ENCODE measurements at regions not wholly inside any gene's neighbourhood (a gene's known extent, or its start where the extent isn't known, plus 50 kb on each side); places are given as distances from the start of the nearest gene placed in this dataset.
"Not testable (repeated sequence)": the region's sequence is repeated elsewhere in the genome, so short reads cannot be mapped to it uniquely, and the experiment has no call there.

DNA sequence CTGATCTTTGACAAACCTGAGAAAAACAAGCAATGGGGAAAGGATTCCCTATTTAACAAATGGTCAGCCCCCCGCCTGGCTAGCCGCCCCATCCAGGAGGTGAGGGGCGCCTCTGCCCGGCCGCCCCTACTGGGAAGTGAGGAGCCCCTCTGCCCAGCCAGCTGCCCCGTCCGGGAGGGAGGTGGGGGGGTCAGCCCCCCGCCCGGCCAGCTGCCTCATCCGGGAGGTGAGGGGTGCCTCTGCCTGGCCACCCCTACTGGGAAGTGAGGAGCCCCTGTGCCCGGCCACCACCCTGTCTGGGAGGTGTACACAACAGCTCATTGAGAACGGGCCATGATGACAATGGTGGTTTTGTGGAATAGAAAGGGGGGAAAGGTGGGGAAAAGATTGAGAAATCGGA lies 717.1 kb downstream of the COL12A1 start:
- DNase-seq (ENCODE audit: low spot score), result not testable (repeated sequence)

- DNase-seq (ENCODE audit: low spot score), result no peak
These were observed 723.7 kb downstream of the COL12A1 start for GRCh38 chr6:74482180-74482579.

- no peak for DNase-seq (ENCODE audit: low spot score)
These were observed 725.3 kb downstream of the COL12A1 start for GRCh38 chr6:74480561-74480960.

GRCh38 chr6:74479960-74480359 lies 725.9 kb downstream of the COL12A1 start:
- DNase-seq (ENCODE audit: low spot score), result no peak

- DNase-seq (ENCODE audit: low spot score), result no peak
These were observed 726.4 kb downstream of the COL12A1 start for GRCh38 chr6:74479420-74479819.

DNA sequence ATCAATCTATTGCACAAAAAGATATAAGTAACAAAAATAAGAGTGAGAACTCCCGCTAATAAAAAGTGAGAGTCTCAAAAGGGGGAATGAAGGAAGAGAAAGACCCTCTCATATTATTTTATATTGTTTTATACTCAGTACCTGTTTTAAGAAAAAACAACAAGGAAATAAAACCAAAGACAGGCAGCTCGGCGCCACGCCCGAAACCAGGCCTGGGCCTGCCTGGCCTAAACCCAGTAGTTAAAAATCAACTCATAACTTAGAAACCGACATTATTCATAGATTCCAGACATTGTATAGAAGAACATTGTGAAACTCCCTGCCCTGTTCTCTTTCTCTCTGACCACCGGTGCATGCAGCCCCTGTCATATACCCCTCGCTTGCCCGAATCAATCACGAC lies 731.8 kb downstream of the COL12A1 start:
- DNase-seq (ENCODE audit: low spot score), result not testable (repeated sequence)

- DNase-seq (ENCODE audit: low spot score), result not testable (repeated sequence)
These were observed 737.3 kb downstream of the COL12A1 start for GRCh38 chr6:74468552-74468951.

- DNase-seq (ENCODE audit: low spot score), result no peak
These were observed 738.2 kb downstream of the COL12A1 start for GRCh38 chr6:74467533-74468215.

DNA sequence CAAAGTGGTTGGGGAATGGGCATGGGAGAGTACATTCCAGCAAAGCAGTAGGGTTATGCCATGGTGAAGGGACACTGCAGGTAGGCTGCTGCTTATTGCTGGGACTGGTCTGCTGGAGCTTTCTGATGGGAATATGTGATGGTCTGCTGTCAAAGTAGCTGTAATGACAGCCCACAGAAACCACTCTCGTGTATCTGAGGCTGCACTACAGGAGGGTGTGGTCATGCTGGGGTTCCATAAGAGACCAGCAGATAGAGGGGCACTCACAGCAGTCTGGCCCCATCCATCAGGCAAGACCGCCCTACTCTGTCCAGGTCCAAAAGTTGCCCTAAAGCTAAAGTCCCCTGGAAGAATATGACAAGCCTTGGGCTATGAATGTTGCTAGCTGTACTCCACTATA lies 739.3 kb downstream of the COL12A1 start:
- DNase-seq (ENCODE audit: low spot score), result no peak

- no peak for DNase-seq (ENCODE audit: low spot score)
These were observed 746.6 kb downstream of the COL12A1 start for GRCh38 chr6:74459260-74459659.

GRCh38 chr6:74458536-74458935 lies 747.3 kb downstream of the COL12A1 start:
- no peak for DNase-seq (ENCODE audit: low spot score)

DNA sequence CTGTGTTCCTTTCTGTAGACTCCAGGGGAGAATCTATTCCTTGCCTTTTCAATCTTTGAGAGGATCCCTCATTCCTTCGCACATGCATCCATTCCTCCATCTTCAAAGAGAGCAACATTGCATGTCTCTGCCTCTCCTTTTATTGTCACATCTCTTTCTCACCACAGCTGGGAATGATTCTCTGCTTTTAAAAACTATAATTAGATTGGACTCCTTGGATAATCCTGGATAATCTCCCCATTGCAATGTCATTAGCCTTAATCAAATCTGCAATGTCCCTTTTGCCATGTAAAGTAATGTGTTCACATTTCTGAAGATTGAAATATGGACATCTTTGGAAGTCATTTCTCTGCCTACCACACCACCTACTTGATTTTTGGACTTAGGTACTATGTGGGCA lies 750.1 kb downstream of the COL12A1 start:
- DNase-seq (ENCODE audit: low spot score), result no peak

GRCh38 chr6:74451953-74452352 lies 753.9 kb downstream of the COL12A1 start:
- DNase-seq (ENCODE audit: low spot score), result no peak

GRCh38 chr6:74448850-74449249 lies 752.8 kb downstream of the CD109 start:
- no peak for DNase-seq (ENCODE audit: low spot score)

GRCh38 chr6:74447013-74447412 lies 751.0 kb downstream of the CD109 start:
- DNase-seq (ENCODE audit: low spot score), result peak; percentile 68

DNA sequence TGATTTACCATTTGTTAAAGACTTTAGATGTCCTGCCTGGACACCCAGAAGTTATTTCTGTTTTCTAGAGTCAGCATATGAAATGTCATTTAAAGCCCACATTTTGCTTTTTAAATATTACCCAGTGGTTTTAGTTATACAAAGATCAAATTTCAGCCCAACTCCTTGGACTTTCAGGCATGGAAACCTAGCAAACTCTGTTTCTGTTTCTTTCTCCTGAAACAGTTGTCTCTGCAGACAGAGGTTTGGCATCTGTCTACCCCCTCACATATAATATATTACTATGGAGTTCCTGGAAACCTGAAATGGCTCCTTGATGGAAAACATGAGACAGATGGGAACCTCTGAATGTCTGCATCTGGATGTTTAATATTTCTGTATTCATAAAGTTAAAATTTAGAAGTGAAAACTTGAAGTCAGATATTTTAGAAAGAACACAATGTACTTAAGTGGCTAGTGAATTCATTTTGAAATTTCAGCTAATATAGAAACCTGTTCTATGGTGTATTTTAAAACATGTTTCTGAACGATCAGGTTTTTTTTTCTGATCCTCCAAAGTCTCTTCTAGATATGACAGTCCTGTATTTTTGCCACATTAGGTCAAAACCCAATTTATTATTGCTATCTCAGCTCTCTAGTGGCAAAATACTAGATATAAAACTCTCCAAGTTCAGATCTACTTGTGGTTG lies 743.3 kb downstream of the CD109 start:
- no peak for DNase-seq (ENCODE audit: low spot score)

GRCh38 chr6:74438395-74438794 lies 742.4 kb downstream of the CD109 start:
- not testable (repeated sequence) for DNase-seq (ENCODE audit: low spot score)

GRCh38 chr6:74434171-74434570 lies 738.2 kb downstream of the CD109 start:
- no peak for DNase-seq (ENCODE audit: low spot score)

- DNase-seq (ENCODE audit: low spot score), result no peak
These were observed 736.0 kb downstream of the CD109 start for GRCh38 chr6:74431873-74432580.

DNA sequence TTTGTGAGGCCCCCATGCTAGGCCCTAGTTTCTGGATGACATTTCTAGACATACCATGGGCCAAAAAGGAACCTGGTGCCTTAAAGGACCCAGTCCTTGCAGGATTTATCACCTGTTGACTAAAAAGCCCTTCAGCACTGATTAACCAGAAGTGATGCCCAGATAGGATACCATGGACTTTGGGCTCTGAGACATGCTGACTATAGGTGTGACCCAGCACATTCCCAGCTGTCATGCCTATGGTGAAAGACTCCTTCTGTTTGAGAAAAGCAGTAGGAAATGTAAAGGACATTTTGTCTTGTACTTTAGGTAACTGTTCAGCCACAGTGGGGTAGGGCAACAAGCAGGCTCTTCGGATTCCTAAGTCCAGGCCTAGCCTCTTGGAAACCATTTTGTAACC lies 724.2 kb downstream of the CD109 start:
- DNase-seq (ENCODE audit: low spot score), result no peak

GRCh38 chr6:74415056-74415455 lies 719.1 kb downstream of the CD109 start:
- DNase-seq (ENCODE audit: low spot score), result no peak

DNA sequence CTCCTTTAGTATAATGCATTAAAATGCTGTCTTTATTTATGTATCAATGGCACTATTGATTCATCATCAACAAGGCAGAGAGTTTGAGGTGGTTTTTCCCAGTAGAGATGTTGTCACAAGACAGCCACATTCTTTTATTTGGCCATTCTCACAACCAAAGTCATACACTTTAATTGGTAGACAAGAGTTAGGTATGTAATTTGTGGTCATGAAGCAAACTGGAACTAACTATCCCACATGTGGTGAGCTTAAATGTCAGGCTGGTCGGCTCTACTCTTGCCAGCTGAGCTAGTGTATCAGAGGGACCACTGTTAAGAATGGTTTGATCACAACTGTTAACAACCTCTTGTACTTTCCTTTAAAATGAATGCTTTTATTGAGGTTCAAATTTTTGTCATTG lies 714.6 kb downstream of the CD109 start:
- no peak for DNase-seq (ENCODE audit: low spot score)

- DNase-seq (ENCODE audit: low spot score), result peak; percentile 66
These were observed 713.4 kb downstream of the CD109 start for GRCh38 chr6:74409447-74409846.

Measured in kidney capillary endothelial cell (primary cell).